GM19238 (cell line): ENCODE measurements at regions not wholly inside any gene's neighbourhood (a gene's known extent, or its start where the extent isn't known, plus 50 kb on each side); places are given as distances from the start of the nearest gene placed in this dataset.

Experiments used
- DNase-seq: peaks from one replicate; pipeline ENCODE4 v3.0.0; 2011; ENCODE audit warnings: low spot score; ENCODE audit not compliant: insufficient read length

GRCh38 chr2:17306706-17307105 lies 211.5 kb downstream of the RAD51AP2 start:
- no peak for DNase-seq

- DNase-seq, result no peak
These were observed 212.0 kb downstream of the RAD51AP2 start for GRCh38 chr2:17306219-17306618.

GRCh38 chr2:17303521-17303920 lies 214.7 kb downstream of the RAD51AP2 start:
- DNase-seq, result no peak

- no peak for DNase-seq
These were observed 215.2 kb downstream of the RAD51AP2 start for GRCh38 chr2:17303054-17303453.

GRCh38 chr2:17302281-17302680 lies 216.0 kb downstream of the RAD51AP2 start:
- DNase-seq, result no peak

- no peak for DNase-seq
These were observed 216.8 kb downstream of the RAD51AP2 start for GRCh38 chr2:17301437-17301836.

- DNase-seq, result no peak
These were observed 218.2 kb downstream of the RAD51AP2 start for GRCh38 chr2:17299891-17300540.

GRCh38 chr2:17298453-17298852 lies 219.8 kb downstream of the RAD51AP2 start:
- DNase-seq, result no peak

GRCh38 chr2:17296686-17297085 lies 221.6 kb downstream of the RAD51AP2 start:
- no peak for DNase-seq

- no peak for DNase-seq
These were observed 228.6 kb downstream of the RAD51AP2 start for GRCh38 chr2:17289669-17290068.

- DNase-seq, result no peak
These were observed 231.1 kb downstream of the RAD51AP2 start for GRCh38 chr2:17287183-17287582.

- no peak for DNase-seq
These were observed 235.4 kb downstream of the RAD51AP2 start for GRCh38 chr2:17282826-17283225.

- no peak for DNase-seq
These were observed 236.0 kb downstream of the RAD51AP2 start for GRCh38 chr2:17282245-17282644.

- DNase-seq, result no peak
These were observed 242.0 kb downstream of the RAD51AP2 start for GRCh38 chr2:17276220-17276619.

GRCh38 chr2:17272652-17273525 lies 245.4 kb downstream of the RAD51AP2 start:
- DNase-seq, result no peak

- DNase-seq, result no peak
These were observed 246.1 kb downstream of the RAD51AP2 start for GRCh38 chr2:17272170-17272569.

GRCh38 chr2:17271416-17271815 lies 246.8 kb downstream of the RAD51AP2 start:
- no peak for DNase-seq

- DNase-seq, result no peak
These were observed 247.3 kb downstream of the RAD51AP2 start for GRCh38 chr2:17270894-17271293.

GRCh38 chr2:17263570-17263968 lies 254.7 kb downstream of the RAD51AP2 start:
- DNase-seq, result no peak

- DNase-seq, result no peak
These were observed 255.2 kb downstream of the RAD51AP2 start for GRCh38 chr2:17262854-17263569.

- no peak for DNase-seq
These were observed 258.6 kb downstream of the RAD51AP2 start for GRCh38 chr2:17259613-17260012.

- DNase-seq, result no peak
These were observed 259.4 kb downstream of the RAD51AP2 start for GRCh38 chr2:17258861-17259260.
